KMS-11 (cell line): ENCODE measurements at regions not wholly inside any gene's neighbourhood (a gene's known extent, or its start where the extent isn't known, plus 50 kb on each side); places are given as distances from the start of the nearest gene placed in this dataset.

Experiments used
- H2AFZ ChIP-seq: fragments of 200-600 bp; sonication (generic); 2 replicates; pipeline ENCODE4 v1.6.1; 2016; ENCODE audit warnings: antibody characterized with exemption, mixed run types, low read depth
- H3K27ac ChIP-seq: fragments of 200-600 bp; sonication (generic); 2 replicates; pipeline ENCODE4 v1.6.1; 2016; ENCODE audit warnings: mild to moderate bottlenecking, mixed run types
- H3K27me3 ChIP-seq: fragments of 200-600 bp; sonication (generic); 2 replicates; pipeline ENCODE4 v1.6.1; 2017; ENCODE audit warnings: mild to moderate bottlenecking, low read depth, mixed run types, moderate library complexity; ENCODE audit not compliant: insufficient read depth
- H3K36me3 ChIP-seq: fragments of 200-600 bp; sonication (generic); 2 replicates; pipeline ENCODE4 v1.6.1; 2017; ENCODE audit warnings: mild to moderate bottlenecking, mixed run types; ENCODE audit not compliant: insufficient read depth
- H3K4me1 ChIP-seq: fragments of 200-600 bp; sonication (generic); 2 replicates; pipeline ENCODE4 v1.6.1; 2016; ENCODE audit warnings: mild to moderate bottlenecking, low read depth, mixed run types; ENCODE audit not compliant: poor library complexity, severe bottlenecking
- H3K4me2 ChIP-seq: fragments of 200-600 bp; sonication (generic); 2 replicates; pipeline ENCODE4 v1.7.0; 2016; ENCODE audit warnings: mild to moderate bottlenecking, mixed run types
- H3K4me3 ChIP-seq: fragments of 200-600 bp; sonication (generic); IDR thresholded peaks from 2 replicates; pipeline ENCODE4 v1.6.1; 2017; ENCODE audit warnings: low read depth, low read length, mixed read lengths; ENCODE audit not compliant: insufficient read depth
- H3K79me2 ChIP-seq: fragments of 200-600 bp; sonication (generic); 2 replicates; pipeline ENCODE4 v1.6.1; 2016; ENCODE audit warnings: low read depth, mixed run types; ENCODE audit not compliant: insufficient read depth
- H3K9ac ChIP-seq: fragments of 200-600 bp; sonication (generic); 2 replicates; pipeline ENCODE4 v1.6.1; 2016; ENCODE audit warnings: mild to moderate bottlenecking, mixed run types
- H4K20me1 ChIP-seq: fragments of 200-600 bp; sonication (generic); 2 replicates; pipeline ENCODE4 v1.6.1; 2016; ENCODE audit warnings: mild to moderate bottlenecking, mixed run types; ENCODE audit not compliant: insufficient read depth
- CTCF ChIP-seq: fragments of 200-600 bp; sonication (generic); conservative IDR thresholded peaks from 2 replicates; pipeline ENCODE4 v1.6.1; 2017; ENCODE audit warnings: low read depth, mild to moderate bottlenecking, antibody characterized with exemption, low read length, moderate library complexity, mixed read lengths

DNA sequence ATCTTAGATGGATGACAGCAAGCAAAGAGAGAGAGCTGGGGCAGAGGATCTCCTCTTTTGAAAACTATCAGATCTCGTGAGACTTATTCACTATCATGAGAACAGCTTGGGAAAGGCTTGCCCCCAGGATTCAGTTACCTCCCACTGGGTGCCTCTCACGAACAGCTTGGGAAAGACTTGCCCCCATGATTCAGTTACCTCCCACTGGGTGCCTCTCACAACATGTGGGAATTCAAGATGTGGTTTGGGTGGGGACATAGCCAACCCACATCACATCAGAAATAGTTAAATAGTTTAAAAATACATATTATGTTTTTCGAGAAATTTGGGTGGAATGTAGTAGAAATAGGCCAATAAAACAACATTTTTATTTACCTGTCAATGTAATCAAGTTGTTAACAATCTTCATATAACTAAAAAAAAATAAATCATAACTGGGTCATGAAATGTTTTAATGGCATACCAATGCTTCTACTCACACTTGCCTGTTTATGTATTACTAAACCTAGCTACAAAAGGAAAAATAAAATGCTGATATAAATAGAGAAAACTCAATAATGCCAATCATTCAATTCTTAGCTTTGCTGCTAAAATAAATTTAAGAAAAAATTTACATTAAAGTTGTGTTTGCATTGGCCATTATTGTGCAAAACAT is 608.9 kb downstream of the SUCLG1 start:
- Histone ChIP-seq H3K4me2 (no peak overlapping the region), H3K79me2 (no peaks in the 10 kb centered on the region), H3K36me3 (no peaks in the 10 kb centered on the region), H3K27ac (no peak overlapping the region), H3K9ac (no peak overlapping the region), H3K4me3 (no peak overlapping the region), H3K4me1 (no peaks in the 10 kb centered on the region), H4K20me1 (no peaks in the 10 kb centered on the region), H3K27me3 (no peaks in the 10 kb centered on the region), H2AFZ (no peak overlapping the region)
- no peak for TF ChIP-seq CTCF

GRCh38 chr2:83844490-83844889 is 614.6 kb downstream of the SUCLG1 start:
- H3K4me3 ChIP-seq = no peak overlapping the region
- H3K4me1 ChIP-seq = no peaks in the 10 kb centered on the region
- H3K79me2 ChIP-seq = no peaks in the 10 kb centered on the region
- H2AFZ ChIP-seq = no peak overlapping the region
- H4K20me1 ChIP-seq = no peaks in the 10 kb centered on the region
- H3K27ac ChIP-seq = no peak overlapping the region
- no peak overlapping the region for H3K4me2 ChIP-seq
- no peaks in the 10 kb centered on the region for H3K36me3 ChIP-seq
- TF ChIP-seq CTCF = no peak
- no peak overlapping the region for H3K9ac ChIP-seq
- no peaks in the 10 kb centered on the region for H3K27me3 ChIP-seq

GRCh38 chr2:83842421-83842820 is 616.7 kb downstream of the SUCLG1 start:
- H2AFZ ChIP-seq = no peak overlapping the region
- H3K4me2 ChIP-seq = no peak overlapping the region
- H3K27ac ChIP-seq = no peak overlapping the region
- H3K36me3 ChIP-seq = no peaks in the 10 kb centered on the region
- H3K27me3 ChIP-seq = no peaks in the 10 kb centered on the region
- H3K4me3 ChIP-seq = no peak overlapping the region
- H3K9ac ChIP-seq = no peak overlapping the region
- no peaks in the 10 kb centered on the region for H4K20me1 ChIP-seq
- no peaks in the 10 kb centered on the region for H3K79me2 ChIP-seq
- no peak for TF ChIP-seq CTCF
- H3K4me1 ChIP-seq = no peaks in the 10 kb centered on the region

DNA sequence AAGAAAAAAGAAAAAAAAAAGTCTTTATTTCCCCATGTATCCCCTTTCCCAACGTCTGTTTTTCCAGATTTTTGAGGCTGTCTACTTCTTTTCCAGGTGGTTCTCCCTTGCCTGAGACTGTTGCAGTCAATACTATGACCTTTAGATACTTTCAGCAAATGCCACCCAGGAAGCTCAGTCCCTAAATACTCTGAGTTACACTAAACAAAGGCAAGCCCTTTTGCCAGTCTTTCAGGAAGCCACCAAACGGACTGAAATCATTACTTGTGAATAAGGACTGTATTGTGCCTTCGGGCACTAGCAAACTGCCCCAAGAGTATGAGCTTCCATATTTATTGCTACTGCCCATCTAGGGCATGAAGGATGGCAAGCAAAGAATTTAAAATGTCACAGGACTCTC is 621.3 kb downstream of the SUCLG1 start:
- Histone ChIP-seq H3K79me2 (no peaks in the 10 kb centered on the region), H3K9ac (no peak overlapping the region), H4K20me1 (no peaks in the 10 kb centered on the region), H3K36me3 (no peaks in the 10 kb centered on the region), H2AFZ (no peak overlapping the region), H3K4me3 (no peak overlapping the region), H3K4me2 (no peak overlapping the region), H3K27ac (no peak overlapping the region), H3K4me1 (no peaks in the 10 kb centered on the region), H3K27me3 (no peaks in the 10 kb centered on the region)
- TF ChIP-seq CTCF = no peak
